ENCODE measurements at regions not wholly inside any gene's neighbourhood (a gene's known extent, or its start where the extent isn't known, plus 50 kb on each side); places are given as distances from the start of the nearest gene placed in this dataset.

DNA sequence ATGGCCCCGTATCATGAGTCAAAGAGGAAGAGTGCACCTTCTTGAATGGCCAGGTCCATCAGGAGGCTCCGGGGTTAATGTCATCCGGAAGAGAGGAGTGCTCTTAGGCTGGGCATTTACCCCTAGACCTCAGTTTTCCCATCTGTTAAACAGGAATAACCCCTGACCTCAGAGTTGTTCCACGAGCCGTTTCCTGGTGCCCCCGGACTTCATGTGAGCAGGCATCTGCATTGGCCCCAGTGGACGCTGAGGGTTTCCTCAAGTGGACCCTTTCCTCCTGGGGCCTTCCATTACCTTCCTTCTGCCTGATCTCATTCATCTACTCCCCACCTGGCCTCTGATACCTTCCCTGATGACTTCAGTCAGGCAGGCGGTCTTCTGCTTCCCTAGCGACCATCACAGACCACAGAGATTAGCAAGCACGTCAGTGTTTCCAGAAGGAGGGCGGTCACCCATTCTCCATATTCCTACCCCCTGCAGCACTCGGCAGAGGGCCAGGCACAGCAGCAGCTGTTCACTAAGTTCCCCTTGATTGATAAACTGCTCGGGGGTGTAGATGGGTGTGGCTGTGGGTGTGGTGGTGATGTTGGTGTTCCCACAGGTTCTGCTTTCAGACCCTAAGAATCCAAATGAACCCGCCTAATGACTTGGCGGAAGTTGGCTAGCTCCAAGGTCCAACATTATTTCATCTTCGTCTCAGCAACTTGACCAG, 346.6 kb upstream of the TNRC6C start:
- TF ChIP-seq, protein P1, sequence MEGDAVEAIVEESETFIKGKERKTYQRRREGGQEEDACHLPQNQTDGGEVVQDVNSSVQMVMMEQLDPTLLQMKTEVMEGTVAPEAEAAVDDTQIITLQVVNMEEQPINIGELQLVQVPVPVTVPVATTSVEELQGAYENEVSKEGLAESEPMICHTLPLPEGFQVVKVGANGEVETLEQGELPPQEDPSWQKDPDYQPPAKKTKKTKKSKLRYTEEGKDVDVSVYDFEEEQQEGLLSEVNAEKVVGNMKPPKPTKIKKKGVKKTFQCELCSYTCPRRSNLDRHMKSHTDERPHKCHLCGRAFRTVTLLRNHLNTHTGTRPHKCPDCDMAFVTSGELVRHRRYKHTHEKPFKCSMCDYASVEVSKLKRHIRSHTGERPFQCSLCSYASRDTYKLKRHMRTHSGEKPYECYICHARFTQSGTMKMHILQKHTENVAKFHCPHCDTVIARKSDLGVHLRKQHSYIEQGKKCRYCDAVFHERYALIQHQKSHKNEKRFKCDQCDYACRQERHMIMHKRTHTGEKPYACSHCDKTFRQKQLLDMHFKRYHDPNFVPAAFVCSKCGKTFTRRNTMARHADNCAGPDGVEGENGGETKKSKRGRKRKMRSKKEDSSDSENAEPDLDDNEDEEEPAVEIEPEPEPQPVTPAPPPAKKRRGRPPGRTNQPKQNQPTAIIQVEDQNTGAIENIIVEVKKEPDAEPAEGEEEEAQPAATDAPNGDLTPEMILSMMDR (IDR thresholded peaks at IDR 0.05; ENCODE audit: low read depth, low read length, missing input control): no peak
- no peak for TF ChIP-seq REST (IDR thresholded peaks at IDR 0.05)
- TF ChIP-seq TAF1 (conservative IDR thresholded peaks at IDR 0.05): no peak
- no peak for TF ChIP-seq GABPA (IDR thresholded peaks at IDR 0.05 in 1 of 2, conservative IDR thresholded peaks at IDR 0.05 in 1 of 2)

Measured in liver (tissue), 3 donors.